ENCODE measurements at regions not wholly inside any gene's neighbourhood (a gene's known extent, or its start where the extent isn't known, plus 50 kb on each side); places are given as distances from the start of the nearest gene placed in this dataset.

- Histone ChIP-seq H3K4me1 (no peaks in the 10 kb centered on the region), H3K4me3 (no peak overlapping the region), H3K9me3 (no peaks in the 10 kb centered on the region), H3K4me2 (no peak overlapping the region), H3K27ac (no peak overlapping the region)
- ChIA-PET POLR2A (no interaction called here), CTCF (no interaction called here)
- 55% methylated on average over 7 of the region's 7 CpGs for WGBS (ENCODE audit: missing lambda C conversion rate)
- TF ChIP-seq MAX (IDR thresholded peaks at IDR 0.05): no peak
- TF ChIP-seq ATOH8 (CRISPR knock-in tag; IDR thresholded peaks at IDR 0.05; ENCODE audit: low read depth): no peak
- TF ChIP-seq BCL3 (IDR thresholded peaks at IDR 0.05): no peak
- TF ChIP-seq CTCF (IDR thresholded peaks at IDR 0.05): no peak
- no peak for TF ChIP-seq CHD2 (IDR thresholded peaks at IDR 0.05; ENCODE audit: low read length, partially characterized antibody)
- no peak for TF ChIP-seq KDM5A (IDR thresholded peaks at IDR 0.05)
- TF ChIP-seq EHF (CRISPR knock-in tag; IDR thresholded peaks at IDR 0.05): no peak
- no peak for TF ChIP-seq POLR2AphosphoS2 (conservative IDR thresholded peaks at IDR 0.05; ENCODE audit: low read length)
- no peak for TF ChIP-seq ELK1 (IDR thresholded peaks at IDR 0.05; ENCODE audit: low read depth, low read length)
- TF ChIP-seq RNF2 (IDR thresholded peaks at IDR 0.05; ENCODE audit: borderline replicate concordance, low read depth): no peak
- no peak for TF ChIP-seq JUN (IDR thresholded peaks at IDR 0.05)
- TF ChIP-seq NR3C1 (IDR thresholded peaks at IDR 0.05): no peak
- no peak for TF ChIP-seq ESRRA (IDR thresholded peaks at IDR 0.05; ENCODE audit: borderline replicate concordance, low read length)
- TF ChIP-seq SMC3 (IDR thresholded peaks at IDR 0.05): no peak
- TF ChIP-seq EHMT2 (IDR thresholded peaks at IDR 0.05; ENCODE audit: low read depth): no peak
- TF ChIP-seq RAD21 (conservative IDR thresholded peaks at IDR 0.05 in 1 of 2, IDR thresholded peaks at IDR 0.05 in 1 of 2): no peak
- TF ChIP-seq RARB (CRISPR knock-in tag; IDR thresholded peaks at IDR 0.05): no peak
- no peak for DNase-seq (ENCODE audit: low read depth in 1 of 2, low spot score in 1 of 2)
- no peak for ATAC-seq
- FAIRE-seq: no peak
Measured at GRCh38 chr3:163891771-163892170, 1186.5 kb downstream of the SI start.

GRCh38 chr3:163890661-163891060 lies 1187.6 kb downstream of the SI start:
- 63% methylated on average over 2 of the region's 2 CpGs for WGBS (ENCODE audit: missing lambda C conversion rate)
- ChIA-PET CTCF (no interaction called here), POLR2A (no interaction called here)
- no peak for ATAC-seq
- DNase-seq (ENCODE audit: low read depth in 1 of 2, low spot score in 1 of 2): no peak
- Histone ChIP-seq H3K4me1 (no peaks in the 10 kb centered on the region), H3K27ac (no peak overlapping the region), H3K4me2 (no peak overlapping the region), H3K4me3 (no peak overlapping the region), H3K9me3 (no peaks in the 10 kb centered on the region)
- TF ChIP-seq PHF8 (IDR thresholded peaks at IDR 0.05; ENCODE audit: borderline replicate concordance, low read depth) (no peak), FOXS1 (CRISPR knock-in tag; IDR thresholded peaks at IDR 0.05) (no peak)
- no peak for FAIRE-seq

- 50% methylated on average over 4 of the region's 4 CpGs for WGBS (ENCODE audit: missing lambda C conversion rate)
- Histone ChIP-seq H3K4me1 (no peaks in the 10 kb centered on the region), H3K4me3 (no peak overlapping the region), H3K9me3 (0 out of 3 replicates have a peak, but pooled peaks cover 6% of the 10 kb centered on the region), H3K27ac (no peak overlapping the region), H3K4me2 (no peak overlapping the region)
- CTCF ChIA-PET: no interaction called here
- FAIRE-seq (no peak), ATAC-seq (no peak), DNase-seq (ENCODE audit: low read depth in 1 of 2, low spot score in 1 of 2) (no peak)
- POLR2A ChIA-PET: no interaction called here
- no peak for TF ChIP-seq HOXB5 (CRISPR knock-in tag; IDR thresholded peaks at IDR 0.05)
- TF ChIP-seq MAFK (IDR thresholded peaks at IDR 0.05; ENCODE audit: partially characterized antibody): no peak
- TF ChIP-seq RCOR1 (IDR thresholded peaks at IDR 0.05; ENCODE audit: low read depth, low read length): no peak
- no peak for TF ChIP-seq SMC3 (IDR thresholded peaks at IDR 0.05)
- no peak for TF ChIP-seq EP300 (IDR thresholded peaks at IDR 0.05)
- no peak for TF ChIP-seq CBX8 (IDR thresholded peaks at IDR 0.05)
- no peak for TF ChIP-seq HOXA7 (CRISPR knock-in tag; IDR thresholded peaks at IDR 0.05)
- no peak for TF ChIP-seq CHD2 (IDR thresholded peaks at IDR 0.05; ENCODE audit: low read length, partially characterized antibody)
- TF ChIP-seq NPAS2 (CRISPR knock-in tag; IDR thresholded peaks at IDR 0.05; ENCODE audit: borderline replicate concordance): no peak
- no peak for TF ChIP-seq PBX3 (IDR thresholded peaks at IDR 0.05)
- no peak for TF ChIP-seq FOSB (CRISPR knock-in tag; IDR thresholded peaks at IDR 0.05)
- TF ChIP-seq EHF (CRISPR knock-in tag; IDR thresholded peaks at IDR 0.05): no peak
- no peak for TF ChIP-seq ZSCAN20 (CRISPR knock-in tag; IDR thresholded peaks at IDR 0.05)
- TF ChIP-seq ELK1 (IDR thresholded peaks at IDR 0.05; ENCODE audit: low read depth, low read length): no peak
Measured at GRCh38 chr3:163879172-163879571, 1199.1 kb downstream of the SI start.

Measured in A549 (cell line).